HG02981 (cell line): ENCODE measurements at regions not wholly inside any gene's neighbourhood (a gene's known extent, or its start where the extent isn't known, plus 50 kb on each side); places are given as distances from the start of the nearest gene placed in this dataset.
"Not testable (repeated sequence)": the region's sequence is repeated elsewhere in the genome, so short reads cannot be mapped to it uniquely, and the experiment has no call there.

Source experiments
- ATAC-seq: cut with Tn5 transposase; IDR thresholded peaks from one replicate; pipeline ENCODE4 v1.9.1; 2021; ENCODE audit warnings: mild to moderate bottlenecking, moderate library complexity; ENCODE audit not compliant: unreplicated experiment

GRCh38 chr6:14217728-14218518 lies 100.4 kb downstream of the CD83 start:
- ATAC-seq: no peak

- ATAC-seq: no peak
Observed at GRCh38 chr6:14218519-14218800, 100.9 kb downstream of the CD83 start.

DNA sequence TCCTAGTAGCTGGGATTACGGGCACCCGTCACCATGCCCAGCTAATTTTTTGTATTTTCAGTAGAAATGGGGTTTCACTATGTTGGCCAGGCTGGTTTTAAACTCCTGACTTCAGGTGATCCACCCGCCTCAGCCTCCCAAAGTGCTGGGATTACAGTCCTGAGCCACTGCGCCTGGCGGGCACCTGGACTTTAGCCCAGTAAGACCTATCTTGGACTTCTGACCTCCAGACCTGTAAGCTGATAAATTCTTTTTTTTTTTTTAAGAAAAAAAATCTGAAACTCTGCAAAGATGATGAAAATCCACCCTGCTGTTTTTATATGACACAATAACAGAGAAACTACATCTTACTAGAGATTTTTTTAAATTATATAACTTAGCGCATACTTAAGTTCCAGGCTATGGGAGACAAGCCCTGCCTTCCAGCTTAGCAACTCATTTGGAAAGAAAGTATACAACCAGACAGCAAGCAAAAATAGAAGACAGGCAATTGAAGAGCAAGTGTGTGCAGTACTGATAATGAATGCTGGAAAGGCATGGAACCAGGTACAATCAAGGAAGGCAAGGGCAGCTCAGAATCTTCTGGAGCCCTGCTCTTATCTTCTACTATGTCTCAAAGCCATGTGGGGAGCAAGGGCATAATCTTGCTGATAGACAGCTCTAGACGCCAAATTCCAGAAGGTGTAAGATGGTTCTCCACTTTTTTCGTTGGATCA lies 104.2 kb downstream of the CD83 start:
- ATAC-seq: no peak

DNA sequence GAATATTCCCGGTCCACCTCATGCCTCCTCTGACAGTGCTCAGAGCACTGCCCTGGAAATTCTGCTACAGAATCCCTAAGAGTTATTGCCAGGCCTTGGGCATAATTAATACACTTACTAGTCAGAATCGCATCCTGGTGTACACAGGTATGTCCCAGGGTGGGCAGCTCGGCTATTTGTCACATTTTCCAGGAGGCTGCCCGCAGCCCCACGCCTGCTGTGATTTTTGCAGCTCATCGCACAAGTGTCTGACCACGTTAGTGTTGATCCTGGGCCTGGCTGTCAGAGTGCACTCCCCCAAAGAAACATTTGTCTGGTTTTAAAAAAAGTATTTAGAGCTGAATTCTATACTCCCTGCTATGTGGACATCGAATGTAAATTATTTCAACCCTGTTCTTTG lies 105.4 kb downstream of the CD83 start:
- no peak for ATAC-seq

DNA sequence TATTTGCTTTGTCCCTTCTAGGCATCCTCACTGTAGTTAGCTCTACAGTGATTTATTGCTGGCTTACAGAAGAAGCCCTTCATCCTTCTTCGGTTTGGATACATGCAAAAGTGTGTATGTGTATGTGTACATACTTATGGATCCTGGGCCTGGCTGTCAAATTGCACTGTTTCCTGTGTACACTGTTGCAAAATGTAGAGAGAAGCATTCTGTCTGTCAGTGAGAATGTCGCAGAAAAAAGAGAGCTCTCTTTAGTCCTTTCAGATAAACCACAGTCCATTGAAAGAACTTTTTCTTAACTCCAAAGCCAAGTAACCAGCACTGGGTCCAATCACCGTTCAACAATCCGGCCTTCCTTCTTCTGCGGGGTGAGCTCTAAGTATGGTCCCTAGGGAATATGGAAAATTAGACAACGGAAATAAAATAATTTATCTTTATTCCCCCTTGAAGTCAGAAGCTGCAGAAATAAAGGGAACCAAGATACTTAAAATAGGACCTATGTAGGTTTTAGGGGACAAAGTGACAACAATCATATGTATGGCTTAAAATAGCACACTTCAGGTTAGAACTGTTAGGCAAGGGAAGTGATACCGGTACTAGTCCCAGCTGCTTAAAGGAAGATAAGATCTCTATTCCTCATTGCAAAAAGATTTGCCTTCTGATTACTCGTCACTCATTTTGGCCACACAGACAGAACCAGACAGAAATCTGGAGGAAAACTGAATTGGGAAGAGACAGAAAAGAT lies 107.0 kb downstream of the CD83 start:
- no peak for ATAC-seq

GRCh38 chr6:14226051-14226660 lies 108.6 kb downstream of the CD83 start:
- ATAC-seq: no peak

DNA sequence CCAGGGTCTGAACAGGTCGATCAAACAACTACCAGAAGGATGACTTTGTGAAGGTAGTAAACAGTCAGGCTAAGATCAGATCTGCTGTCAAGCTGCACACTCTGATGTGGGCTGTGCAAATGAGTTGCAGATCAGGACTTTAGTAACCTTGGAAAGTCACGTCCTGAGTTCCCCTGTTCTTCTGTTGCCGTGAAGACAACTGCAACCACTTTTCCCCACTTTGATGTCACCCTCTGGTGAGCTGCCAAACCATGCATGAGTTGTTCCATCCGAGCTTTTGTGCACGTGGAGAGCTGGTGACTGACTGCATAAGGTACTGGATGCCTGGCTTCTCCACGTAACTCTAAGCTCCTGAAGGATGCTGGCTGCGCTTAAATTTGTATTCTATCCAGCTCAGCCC lies 111.0 kb downstream of the CD83 start:
- no peak for ATAC-seq

GRCh38 chr6:14231071-14231483 lies 113.5 kb downstream of the CD83 start:
- ATAC-seq: no peak

- ATAC-seq: no peak
Observed at GRCh38 chr6:14231501-14232280, 114.1 kb downstream of the CD83 start.

DNA sequence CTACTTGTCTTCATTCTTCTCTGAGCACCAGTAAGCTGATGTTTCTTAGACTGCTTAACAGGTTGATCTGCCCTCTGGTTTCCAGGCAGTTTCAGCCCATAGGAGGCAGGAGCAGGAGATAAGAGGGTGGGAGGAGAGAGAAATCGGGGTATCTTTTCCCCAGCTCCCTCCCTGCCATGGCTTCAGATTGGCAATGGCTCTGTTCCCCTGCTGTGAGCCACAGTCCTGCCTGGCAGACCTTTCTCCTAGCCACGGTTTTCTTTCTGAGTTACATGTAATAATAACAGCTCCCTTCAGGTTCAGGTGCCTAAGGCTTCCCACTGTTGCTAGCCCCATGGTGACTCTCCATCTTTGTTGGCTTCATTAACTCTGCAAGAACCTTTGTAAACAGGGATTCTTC lies 115.3 kb downstream of the CD83 start:
- no peak for ATAC-seq

- no peak for ATAC-seq
Observed at GRCh38 chr6:14235653-14236356, 118.2 kb downstream of the CD83 start.

DNA sequence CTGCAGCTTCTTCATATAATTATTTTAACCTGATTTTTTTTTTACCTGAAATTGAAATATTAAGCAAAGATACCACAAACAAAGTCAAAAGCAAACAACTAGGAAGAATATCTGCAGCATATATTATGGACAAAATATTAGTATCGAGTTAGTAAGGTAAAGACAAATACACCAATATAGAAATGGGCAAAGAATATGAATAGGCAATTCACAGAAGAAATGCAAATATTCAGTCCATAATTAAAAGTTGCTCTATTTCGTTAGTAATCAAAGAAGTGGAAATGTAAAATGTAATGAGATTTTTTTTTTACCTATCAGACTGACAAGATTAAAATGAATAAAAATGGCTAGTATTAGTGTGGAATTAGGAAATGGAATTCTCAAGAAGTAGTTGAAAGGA lies 121.5 kb downstream of the CD83 start:
- ATAC-seq: no peak

GRCh38 chr6:14240411-14241166 lies 123.0 kb downstream of the CD83 start:
- ATAC-seq: no peak

GRCh38 chr6:14241255-14242070 lies 123.9 kb downstream of the CD83 start:
- no peak for ATAC-seq

DNA sequence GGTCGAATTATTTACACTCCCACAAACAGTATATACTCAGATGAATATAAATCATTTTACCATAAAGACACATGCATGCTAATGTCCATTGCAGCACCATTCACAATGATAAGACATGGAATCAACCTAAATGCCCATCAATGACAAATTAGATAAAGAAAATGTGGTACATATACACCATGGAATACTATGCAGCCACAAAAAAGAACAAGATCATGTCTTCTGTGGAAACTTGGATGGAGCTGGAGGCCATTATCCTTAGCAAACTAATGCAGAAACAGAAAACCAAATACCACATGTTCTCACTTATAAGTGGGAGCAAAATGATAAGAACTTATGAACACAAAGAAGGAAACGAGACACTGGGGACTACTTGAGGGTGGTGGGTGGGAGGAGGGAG lies 125.3 kb downstream of the CD83 start:
- not testable (repeated sequence) for ATAC-seq

DNA sequence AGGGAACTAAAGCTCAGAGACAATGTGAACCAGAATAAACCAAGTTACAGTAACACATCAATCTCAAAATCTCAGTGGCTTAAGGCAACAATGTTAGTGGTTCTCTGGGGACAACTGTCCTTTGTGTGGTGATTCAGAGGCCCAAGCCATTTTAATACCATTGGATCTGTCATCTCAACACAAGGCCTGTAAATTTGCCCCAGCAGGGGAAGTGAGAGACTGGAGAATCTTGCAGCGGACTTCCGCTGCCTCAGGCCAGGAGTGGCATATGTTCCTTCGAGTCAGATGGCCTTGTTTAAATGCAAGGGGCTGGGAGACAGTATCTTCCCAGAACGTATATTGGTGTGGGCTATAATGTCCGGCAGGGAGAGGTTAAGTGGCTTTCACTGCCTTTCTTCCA lies 126.0 kb downstream of the CD83 start:
- no peak for ATAC-seq

- no peak for ATAC-seq
Observed at GRCh38 chr6:14246876-14247275, 129.3 kb downstream of the CD83 start.

- ATAC-seq: no peak
Observed at GRCh38 chr6:14250573-14250972, 133.0 kb downstream of the CD83 start.
